Lower leg skin (tissue), 4 donors: ENCODE measurements at regions not wholly inside any gene's neighbourhood (a gene's known extent, or its start where the extent isn't known, plus 50 kb on each side); places are given as distances from the start of the nearest gene placed in this dataset.

ENCODE experiments used
- DNase-seq, 2 donors: peaks; one replicate each; pipeline ENCODE4 v3.0.0-alpha.2; 2019; ENCODE audit warnings: low spot score in 2 of 2
- H3K4me3 ChIP-seq: fragments of 200-600 bp; sonication (generic); 2 replicates; pipeline ENCODE4 v1.5.1; 2017; ENCODE audit warnings: mild to moderate bottlenecking, low read depth; ENCODE audit not compliant: poor library complexity, severe bottlenecking
- CTCF ChIP-seq, 3 donors: fragments of 450-650 bp; IDR thresholded peaks; one replicate each; pipeline ENCODE4 v1.5.1; 2016; ENCODE audit warnings: antibody characterized with exemption in 3 of 3, mild to moderate bottlenecking in 3 of 3, moderate library complexity in 2 of 3
- POLR2A ChIP-seq, 2 donors: fragments of 450-650 bp; IDR thresholded peaks; one replicate each; pipeline ENCODE4 v1.6.1; 2016 to 2017; ENCODE audit warnings: antibody characterized with exemption in 2 of 2, mild to moderate bottlenecking in 1 of 2, moderate library complexity in 1 of 2
- WGBS, 2 donors: methylation state at CpG; one replicate each; pipeline ENCODE4 v1.1.5; 2018; 5-methylcytosine and 5-hydroxymethylcytosine counted together
- intact Hi-C: fragments of 100-400 bp; cut with DNase I; formaldehyde crosslinking; loops from one replicate; pipeline ENCODE4 v1.15.0; 2023; ENCODE audit warnings: low total_unique reads

- no peak for TF ChIP-seq CTCF (IDR thresholded peaks at IDR 0.05)
- no peak for TF ChIP-seq POLR2A (IDR thresholded peaks at IDR 0.05)
- intact Hi-C loops, result no loop called here
- WGBS, 2 donors, result 72 to 79% methylated on average over 5 of the region's 5 CpGs
- H3K4me3 ChIP-seq, result no peak overlapping the region
- no peak for DNase-seq
These were observed 270.6 kb downstream of the PRL start for GRCh38 chr6:22026164-22026678.

- TF ChIP-seq POLR2A (IDR thresholded peaks at IDR 0.05) (no peak), CTCF (IDR thresholded peaks at IDR 0.05) (no peak)
These were observed 269.7 kb downstream of the PRL start for GRCh38 chr6:22027040-22027725.

GRCh38 chr6:22028403-22029090, 268.3 kb downstream of the PRL start:
- intact Hi-C loops, result no loop called here
- TF ChIP-seq CTCF (IDR thresholded peaks at IDR 0.05) (no peak), POLR2A (IDR thresholded peaks at IDR 0.05) (no peak)
- DNase-seq, result no peak
- no peak overlapping the region for H3K4me3 ChIP-seq
- 70 to 80% methylated on average over 7 of the region's 7 CpGs for WGBS, 2 donors

More at GRCh38 chr6:22027040-22027725, 269.7 kb downstream of the PRL start:
- H3K4me3 ChIP-seq, result no peak overlapping the region
- WGBS, 2 donors, result 88% methylated on average over 8 of the region's 8 CpGs
- intact Hi-C loops, result no loop called here
- no peak for DNase-seq

- 29 to 30% methylated on average over 2 of the region's 2 CpGs for WGBS, 2 donors
- TF ChIP-seq CTCF (IDR thresholded peaks at IDR 0.05) (no peak), POLR2A (IDR thresholded peaks at IDR 0.05) (no peak)
- no peak overlapping the region for H3K4me3 ChIP-seq
- no peak for DNase-seq
- intact Hi-C loops, result no loop called here
These were observed 267.7 kb downstream of the PRL start for GRCh38 chr6:22029171-22029570.

- DNase-seq, result no peak
- no peak overlapping the region for H3K4me3 ChIP-seq
- intact Hi-C loops, result no loop called here
- 94 to 95% methylated on average over 6 of the region's 6 CpGs for WGBS, 2 donors
- TF ChIP-seq POLR2A (IDR thresholded peaks at IDR 0.05) (no peak), CTCF (IDR thresholded peaks at IDR 0.05) (no peak)
These were observed 265.9 kb downstream of the PRL start for GRCh38 chr6:22030730-22031619.
